ENCODE measurements at regions not wholly inside any gene's neighbourhood (a gene's known extent, or its start where the extent isn't known, plus 50 kb on each side); places are given as distances from the start of the nearest gene placed in this dataset.
"Not testable (repeated sequence)": the region's sequence is repeated elsewhere in the genome, so short reads cannot be mapped to it uniquely, and the experiment has no call there.

- no peak for DNase-seq
Observed at GRCh38 chr6:4486568-4487315, 289.5 kb upstream of the CDYL start.

- no peak for DNase-seq
Observed at GRCh38 chr6:4485735-4486134, 290.5 kb upstream of the CDYL start.

- no peak for DNase-seq
Observed at GRCh38 chr6:4482461-4482860, 293.7 kb upstream of the CDYL start.

- DNase-seq = no peak
Observed at GRCh38 chr6:4480788-4481735, 295.1 kb upstream of the CDYL start.

- DNase-seq = no peak
Observed at GRCh38 chr6:4478098-4478497, 298.1 kb upstream of the CDYL start.

- no peak for DNase-seq
Observed at GRCh38 chr6:4474810-4475209, 301.4 kb upstream of the CDYL start.

GRCh38 chr6:4472969-4473642, 303.1 kb upstream of the CDYL start:
- DNase-seq = peak; percentile 1

GRCh38 chr6:4472222-4472621, 304.0 kb upstream of the CDYL start:
- no peak for DNase-seq

GRCh38 chr6:4471515-4471914, 304.7 kb upstream of the CDYL start:
- DNase-seq = not testable (repeated sequence)

GRCh38 chr6:4470698-4471210, 305.4 kb upstream of the CDYL start:
- DNase-seq = no peak

GRCh38 chr6:4466769-4467480, 309.3 kb upstream of the CDYL start:
- peak; percentile 4 for DNase-seq

- peak; percentile 9 for DNase-seq
Observed at GRCh38 chr6:4466261-4466660, 309.9 kb upstream of the CDYL start.

GRCh38 chr6:4464638-4465037, 311.6 kb upstream of the CDYL start:
- no peak for DNase-seq

GRCh38 chr6:4463236-4463635, 313.0 kb upstream of the CDYL start:
- no peak for DNase-seq

- no peak for DNase-seq
Observed at GRCh38 chr6:4460586-4461475, 315.4 kb upstream of the CDYL start.

- DNase-seq = no peak
Observed at GRCh38 chr6:4459996-4460395, 316.2 kb upstream of the CDYL start.

GRCh38 chr6:4459032-4459431, 317.2 kb upstream of the CDYL start:
- DNase-seq = no peak

GRCh38 chr6:4451718-4452117, 316.3 kb upstream of the ECI2 start:
- DNase-seq = no peak

GRCh38 chr6:4451081-4451480, 315.7 kb upstream of the ECI2 start:
- DNase-seq = no peak

- no peak for DNase-seq
Observed at GRCh38 chr6:4450237-4450636, 314.9 kb upstream of the ECI2 start.

- no peak for DNase-seq
Observed at GRCh38 chr6:4449409-4449808, 314.0 kb upstream of the ECI2 start.

- no peak for DNase-seq
Observed at GRCh38 chr6:4448841-4449240, 313.5 kb upstream of the ECI2 start.
